ENCODE measurements at regions not wholly inside any gene's neighbourhood (a gene's known extent, or its start where the extent isn't known, plus 50 kb on each side); places are given as distances from the start of the nearest gene placed in this dataset.
"Not testable (repeated sequence)": the region's sequence is repeated elsewhere in the genome, so short reads cannot be mapped to it uniquely, and the experiment has no call there.

- DNase-seq: no peak
Measured at GRCh38 chr4:25981749-25982148, 67.7 kb downstream of the SMIM20 start.

GRCh38 chr4:25982962-25983361 lies 68.9 kb downstream of the SMIM20 start:
- no peak for DNase-seq

- DNase-seq: no peak
Measured at GRCh38 chr4:25984266-25984665, 70.2 kb downstream of the SMIM20 start.

GRCh38 chr4:25984796-25985195 lies 70.8 kb downstream of the SMIM20 start:
- DNase-seq: no peak

- no peak for DNase-seq
Measured at GRCh38 chr4:25986807-25987206, 72.8 kb downstream of the SMIM20 start.

- no peak for DNase-seq
Measured at GRCh38 chr4:25991340-25991739, 77.3 kb downstream of the SMIM20 start.

- DNase-seq: peak; percentile 27
Measured at GRCh38 chr4:25993395-25994185, 79.6 kb downstream of the SMIM20 start.

- not testable (repeated sequence) for DNase-seq
Measured at GRCh38 chr4:25994577-25994976, 80.6 kb downstream of the SMIM20 start.

GRCh38 chr4:26000274-26000950 lies 86.4 kb downstream of the SMIM20 start:
- DNase-seq: no peak

GRCh38 chr4:26001413-26001812 lies 87.4 kb downstream of the SMIM20 start:
- DNase-seq: no peak

GRCh38 chr4:26001816-26002215 lies 87.8 kb downstream of the SMIM20 start:
- no peak for DNase-seq

- DNase-seq: no peak
Measured at GRCh38 chr4:26003056-26003455, 89.0 kb downstream of the SMIM20 start.

GRCh38 chr4:26004290-26004689 lies 90.3 kb downstream of the SMIM20 start:
- DNase-seq: no peak

- DNase-seq: no peak
Measured at GRCh38 chr4:26005764-26006163, 91.7 kb downstream of the SMIM20 start.

GRCh38 chr4:26008737-26009136 lies 94.7 kb downstream of the SMIM20 start:
- no peak for DNase-seq

- DNase-seq: no peak
Measured at GRCh38 chr4:26009502-26009901, 95.5 kb downstream of the SMIM20 start.

- DNase-seq: no peak
Measured at GRCh38 chr4:26010304-26010703, 96.3 kb downstream of the SMIM20 start.

GRCh38 chr4:26013629-26014028 lies 99.6 kb downstream of the SMIM20 start:
- no peak for DNase-seq

- DNase-seq: no peak
Measured at GRCh38 chr4:26015133-26015651, 101.2 kb downstream of the SMIM20 start.

- DNase-seq: no peak
Measured at GRCh38 chr4:26015906-26016305, 101.9 kb downstream of the SMIM20 start.

- no peak for DNase-seq
Measured at GRCh38 chr4:26017531-26017930, 103.5 kb downstream of the SMIM20 start.

- not testable (repeated sequence) for DNase-seq
Measured at GRCh38 chr4:26017961-26018700, 104.1 kb downstream of the SMIM20 start.

- DNase-seq: peak; percentile 18
Measured at GRCh38 chr4:26020083-26020668, 106.2 kb downstream of the SMIM20 start.
